HT1080 (cell line): ENCODE measurements at regions not wholly inside any gene's neighbourhood (a gene's known extent, or its start where the extent isn't known, plus 50 kb on each side); places are given as distances from the start of the nearest gene placed in this dataset.
"Not testable (repeated sequence)": the region's sequence is repeated elsewhere in the genome, so short reads cannot be mapped to it uniquely, and the experiment has no call there.

Experiments used
- DNase-seq: peaks from one replicate; pipeline ENCODE4 v3.0.0-alpha.2; 2015; ENCODE audit warnings: low read depth

DNA sequence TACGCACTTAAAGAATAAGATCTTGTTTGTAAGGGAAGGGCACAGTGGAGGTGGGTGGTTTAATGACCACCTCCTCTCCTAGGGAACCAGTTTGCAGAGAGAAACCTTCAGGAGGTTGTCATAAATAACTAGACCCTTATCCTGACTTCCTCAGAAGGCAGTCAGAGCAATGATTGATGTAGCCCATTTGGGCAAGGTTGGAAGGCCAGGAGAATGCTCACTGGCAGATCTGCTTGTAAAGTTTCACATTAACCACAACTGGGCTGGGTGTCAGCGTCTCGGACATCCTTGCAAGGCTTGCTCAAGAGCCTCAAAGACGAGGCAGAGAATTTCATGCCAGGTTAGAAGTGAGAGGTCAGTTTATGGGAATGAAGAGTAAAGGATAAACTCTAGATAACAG, 87.6 kb upstream of the TRABD2B start:
- no peak for DNase-seq

DNA sequence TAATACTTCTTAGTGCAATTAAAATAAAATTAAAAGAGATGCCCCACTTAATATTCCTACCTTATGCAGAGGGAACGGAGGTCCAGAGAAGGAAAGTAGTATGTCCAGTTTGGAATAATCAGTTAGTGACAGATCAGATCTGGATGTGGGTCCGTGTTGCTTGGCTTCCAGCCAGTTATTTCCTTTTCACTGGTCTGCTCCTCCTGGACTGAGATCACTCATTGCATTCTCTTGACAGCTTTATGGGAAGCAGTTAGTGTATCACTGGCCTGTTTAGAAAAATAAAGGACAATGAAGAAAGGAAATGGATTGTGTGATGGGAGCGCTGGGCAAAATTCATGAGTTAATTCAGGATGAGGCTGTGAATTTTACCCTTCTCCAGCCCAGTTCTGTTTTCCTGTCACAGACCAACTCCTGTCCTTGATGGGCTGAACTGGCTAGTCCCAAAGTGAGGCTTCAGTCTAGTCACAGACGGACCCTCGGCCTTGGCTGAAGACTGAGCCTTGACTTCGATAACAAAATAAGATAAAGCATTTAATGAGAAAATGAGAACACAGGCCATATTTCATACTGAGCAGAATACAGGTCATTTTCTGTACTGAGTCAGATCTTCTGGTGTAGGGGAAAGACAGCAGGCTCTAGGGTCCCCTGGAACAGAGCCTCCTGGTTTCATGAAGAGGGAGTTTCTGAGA, 85.2 kb upstream of the TRABD2B start:
- DNase-seq: no peak

- no peak for DNase-seq
Observed at GRCh38 chr1:48080331-48081255, 83.4 kb upstream of the TRABD2B start.

GRCh38 chr1:48079096-48079495, 81.9 kb upstream of the TRABD2B start:
- no peak for DNase-seq

- DNase-seq: no peak
Observed at GRCh38 chr1:48077795-48078222, 80.6 kb upstream of the TRABD2B start.

DNA sequence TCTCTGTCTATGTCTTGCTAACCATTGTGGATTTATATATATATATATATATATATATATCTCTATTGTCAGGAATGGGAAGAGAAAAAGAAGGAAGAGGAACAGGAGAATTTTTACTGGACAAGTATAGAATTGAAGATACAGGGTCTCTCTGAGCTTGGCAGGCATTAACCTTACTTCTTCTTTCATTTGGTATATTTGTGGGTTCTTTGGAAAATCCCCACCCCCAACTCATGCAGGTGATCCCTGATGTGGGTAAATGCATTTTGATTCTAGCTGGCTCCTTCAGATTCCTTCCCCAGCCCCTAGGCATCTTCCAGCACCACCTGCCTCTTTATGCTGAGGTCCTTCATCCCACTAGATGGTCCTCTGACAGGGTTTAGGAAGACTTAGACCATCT, 78.8 kb upstream of the TRABD2B start:
- DNase-seq: no peak

DNA sequence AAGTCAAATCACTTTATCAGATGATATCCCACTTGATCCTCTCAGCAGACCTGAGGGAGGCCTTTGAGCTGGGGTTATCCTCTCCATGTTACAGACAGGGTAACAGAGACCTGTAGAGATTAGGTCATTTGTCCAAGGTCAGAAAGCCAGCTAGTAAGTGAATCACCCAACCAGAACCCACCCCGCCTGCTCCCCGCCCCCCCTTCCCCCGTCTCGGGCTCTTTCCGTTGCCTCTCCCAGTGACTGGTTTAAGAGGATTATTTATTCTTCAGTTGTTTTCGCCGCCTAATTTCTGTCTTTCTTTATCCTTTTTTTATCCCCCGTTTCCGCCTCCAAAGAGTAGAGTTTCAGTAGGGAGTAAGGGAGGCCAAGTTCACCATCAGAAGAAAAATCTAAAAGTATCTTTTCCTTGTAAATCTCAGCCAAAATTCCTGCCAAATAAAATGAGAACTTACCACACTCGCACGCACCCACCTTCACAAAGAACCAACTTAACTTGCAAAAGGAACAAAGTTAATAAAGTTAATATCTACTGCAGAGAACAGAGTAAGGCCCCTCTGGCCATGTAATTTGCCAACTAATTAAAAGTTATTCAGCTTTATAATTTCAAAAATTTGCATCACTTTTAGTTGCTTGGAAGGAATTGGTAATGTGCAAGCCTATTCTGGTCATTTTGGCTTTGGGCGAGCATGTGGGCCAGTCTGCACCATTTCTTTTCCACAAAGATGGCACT, 76.8 kb upstream of the TRABD2B start:
- no peak for DNase-seq

DNA sequence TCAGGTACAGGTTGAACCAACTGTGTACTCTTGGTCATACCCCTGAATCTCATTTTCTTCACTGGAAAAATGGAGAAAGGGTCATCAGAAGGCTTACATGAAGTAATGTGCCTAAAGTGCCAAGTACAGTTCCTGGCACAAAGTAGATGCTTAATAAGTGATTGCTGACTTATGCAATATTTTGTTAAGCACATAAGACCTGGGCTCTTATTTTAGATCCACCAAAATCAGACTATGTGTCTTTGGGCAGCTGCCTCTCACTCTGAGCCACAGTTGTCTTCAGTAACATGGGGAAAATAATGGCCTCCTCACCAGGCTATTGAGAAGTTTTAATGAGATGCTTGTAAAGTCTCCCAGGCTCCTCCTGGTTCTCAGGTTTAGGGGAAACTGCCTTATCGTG, 74.3 kb upstream of the TRABD2B start:
- no peak for DNase-seq

- no peak for DNase-seq
Observed at GRCh38 chr1:48070396-48070750, 73.2 kb upstream of the TRABD2B start.

- DNase-seq: peak; percentile 27
Observed at GRCh38 chr1:48069662-48070395, 72.6 kb upstream of the TRABD2B start.

- no peak for DNase-seq
Observed at GRCh38 chr1:48068206-48068605, 71.0 kb upstream of the TRABD2B start.

GRCh38 chr1:48066936-48067335, 69.8 kb upstream of the TRABD2B start:
- no peak for DNase-seq

- DNase-seq: not testable (repeated sequence)
Observed at GRCh38 chr1:48064693-48065092, 67.5 kb upstream of the TRABD2B start.

DNA sequence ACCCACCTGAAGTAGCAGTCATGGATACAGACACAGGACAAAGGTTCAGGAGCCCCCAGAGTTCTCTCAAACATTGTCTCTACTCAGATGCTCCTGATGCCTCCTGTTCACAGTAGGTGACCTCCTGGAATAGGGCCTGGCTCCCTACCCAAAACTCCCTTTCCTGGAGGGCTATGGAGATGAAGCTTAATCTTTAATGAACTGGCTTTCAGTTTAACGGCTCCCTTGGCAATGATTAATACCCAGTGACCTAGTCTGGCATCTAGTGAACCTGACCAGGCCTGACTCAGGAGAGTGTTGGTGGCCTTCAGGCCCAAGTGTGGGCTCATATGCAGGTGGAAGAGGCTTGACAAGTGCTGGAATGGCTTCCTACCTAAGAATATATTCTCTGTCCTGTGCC, 65.2 kb upstream of the TRABD2B start:
- DNase-seq: no peak

GRCh38 chr1:48061162-48062136, 64.3 kb upstream of the TRABD2B start:
- DNase-seq: peak; percentile 56

- no peak for DNase-seq
Observed at GRCh38 chr1:48059289-48059688, 62.1 kb upstream of the TRABD2B start.

- DNase-seq: no peak
Observed at GRCh38 chr1:48058135-48059025, 61.2 kb upstream of the TRABD2B start.

DNA sequence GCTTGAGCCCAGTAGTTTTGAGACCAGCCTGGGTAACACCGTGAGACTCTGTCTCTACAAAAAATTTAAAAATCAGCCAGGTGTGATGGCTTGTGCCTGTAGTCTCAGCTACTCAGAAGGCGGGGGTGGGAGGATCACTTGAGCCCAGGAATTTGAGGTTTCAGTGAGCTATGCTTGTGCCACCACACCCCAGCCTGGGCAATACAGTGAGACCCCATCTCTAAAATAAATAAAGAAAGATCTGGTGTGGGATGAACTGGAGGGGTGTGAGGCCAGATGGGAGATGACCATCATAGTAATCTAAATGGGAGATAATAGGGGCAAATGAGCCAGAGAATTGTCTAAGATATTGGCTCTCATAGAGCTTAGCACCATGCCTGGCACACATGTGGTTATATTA, 60.1 kb upstream of the TRABD2B start:
- DNase-seq: no peak
